HEK293T (cell line): ENCODE measurements at regions not wholly inside any gene's neighbourhood (a gene's known extent, or its start where the extent isn't known, plus 50 kb on each side); places are given as distances from the start of the nearest gene placed in this dataset.

Source experiments
- ARNT ChIP-seq: fragments of 450-650 bp; IDR thresholded peaks from 2 replicates; pipeline ENCODE4 v1.6.1; 2017; ENCODE audit warnings: mild to moderate bottlenecking
- BHLHE40 ChIP-seq: fragments of 450-650 bp; IDR thresholded peaks from 2 replicates; pipeline ENCODE4 v1.6.1; 2016; ENCODE audit warnings: mild to moderate bottlenecking, moderate library complexity, borderline replicate concordance
- CTBP1 ChIP-seq: fragments of 450-650 bp; IDR thresholded peaks from 2 replicates; pipeline ENCODE4 v1.6.1; 2016; ENCODE audit warnings: borderline replicate concordance
- ELF4 ChIP-seq: fragments of 450-650 bp; IDR thresholded peaks from 2 replicates; pipeline ENCODE4 v1.6.1; 2017; ENCODE audit warnings: antibody characterized with exemption
- FOXA1 ChIP-seq: fragments of 450-650 bp; IDR thresholded peaks from 2 replicates; pipeline ENCODE4 v1.6.1; 2016; ENCODE audit warnings: mild to moderate bottlenecking
- FOXM1 ChIP-seq: fragments of 450-650 bp; IDR thresholded peaks from 2 replicates; pipeline ENCODE4 v1.6.1; 2017; ENCODE audit warnings: mild to moderate bottlenecking, borderline replicate concordance
- HDGF ChIP-seq: fragments of 450-650 bp; IDR thresholded peaks from 2 replicates; pipeline ENCODE4 v1.6.1; 2017; ENCODE audit warnings: antibody characterized with exemption, borderline replicate concordance
- L3MBTL2 ChIP-seq: fragments of 450-650 bp; conservative IDR thresholded peaks from 2 replicates; pipeline ENCODE4 v1.6.1; 2016; ENCODE audit warnings: mild to moderate bottlenecking
- NFRKB ChIP-seq: fragments of 450-650 bp; IDR thresholded peaks from 2 replicates; pipeline ENCODE4 v1.6.1; 2016; ENCODE audit warnings: mild to moderate bottlenecking, moderate library complexity
- SP1 ChIP-seq: fragments of 450-650 bp; IDR thresholded peaks from 2 replicates; pipeline ENCODE4 v1.6.1; 2017
- SUZ12 ChIP-seq: fragments of 450-650 bp; IDR thresholded peaks from 2 replicates; pipeline ENCODE4 v1.6.1; 2016; ENCODE audit warnings: mild to moderate bottlenecking
- ZNF384 ChIP-seq: fragments of 450-650 bp; IDR thresholded peaks from 2 replicates; pipeline ENCODE4 v1.6.1; 2016

- TF ChIP-seq FOXA1 (no peak), HDGF (no peak), NFRKB (no peak), CTBP1 (no peak), SUZ12 (no peak), SP1 (no peak), ELF4 (no peak), BHLHE40 (no peak), ZNF384 (no peak), ARNT (no peak), L3MBTL2 (no peak), FOXM1 (no peak)
Observed at GRCh38 chr20:61191096-61191495, 61.0 kb upstream of the CDH4 start.
